ENCODE measurements at regions not wholly inside any gene's neighbourhood (a gene's known extent, or its start where the extent isn't known, plus 50 kb on each side); places are given as distances from the start of the nearest gene placed in this dataset.

DNA sequence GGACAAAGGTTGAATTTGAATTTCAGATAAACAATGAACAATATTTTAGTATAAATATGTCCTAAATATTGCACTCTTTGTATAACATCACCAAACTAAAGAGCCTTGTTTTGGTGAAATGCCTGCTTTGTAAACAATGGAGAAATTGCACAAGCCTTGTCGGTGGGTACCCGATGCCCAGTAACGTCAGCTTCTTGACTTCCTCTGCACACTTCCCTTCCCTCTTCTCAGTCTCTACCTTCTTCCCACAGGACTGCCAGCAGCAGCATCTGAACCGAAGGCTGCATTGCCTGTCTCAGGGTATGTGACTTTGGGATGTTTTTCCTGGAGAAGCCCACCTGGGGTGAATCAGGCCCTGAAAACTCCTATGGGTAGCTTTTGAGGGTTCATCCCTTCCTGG is 113.9 kb downstream of the UTP18 start:
- no peak overlapping the region for H3K4me3 ChIP-seq (ENCODE audit: control insufficient read depth in 2 of 3, extremely low read depth in 1 of 3, insufficient read depth in 2 of 3, low read depth in 1 of 3, low read length in 3 of 3)
- no peaks in the 10 kb centered on the region for H3K4me1 ChIP-seq (ENCODE audit: control insufficient read depth, extremely low read depth, insufficient read depth, low read length)
- no peak overlapping the region for H3K27ac ChIP-seq (ENCODE audit: control insufficient read depth, insufficient read depth, low read length)
- H3K36me3 ChIP-seq (ENCODE audit: control insufficient read depth in 2 of 2, extremely low read depth in 1 of 2, insufficient read depth in 2 of 2, low read length in 2 of 2) = no peaks in the 10 kb centered on the region
- H4K20me1 ChIP-seq (ENCODE audit: control insufficient read depth, extremely low read depth, insufficient read depth, low read length) = no peaks in the 10 kb centered on the region
- dilution Hi-C loops (cut with MboI; ENCODE audit: extremely low pct_ligation_motif_present, low sequenced_read_pairs) = no loop called here
- no peaks in the 10 kb centered on the region for H3K9me1 ChIP-seq (ENCODE audit: control insufficient read depth, extremely low read depth, insufficient read depth, low read length)
- FAIRE-seq (no peak), DNase-seq (ENCODE audit: low read depth, low spot score) (no peak)
- H3K27me3 ChIP-seq (ENCODE audit: control insufficient read depth, extremely low read depth, insufficient read depth, low read length) = no peaks in the 10 kb centered on the region
- no peaks in the 10 kb centered on the region for H3K79me2 ChIP-seq (ENCODE audit: control insufficient read depth, insufficient read depth, low read length)
- no peak overlapping the region for H3K4me2 ChIP-seq (ENCODE audit: control insufficient read depth, extremely low read depth, insufficient read depth, low read depth, low read length)
- no peak overlapping the region for H3K9ac ChIP-seq (ENCODE audit: control insufficient read depth, extremely low read depth, insufficient read depth, low read length)
- no peak for TF ChIP-seq EZH2 (IDR thresholded peaks at IDR 0.05; ENCODE audit: low read length)
- no peak for TF ChIP-seq CTCF (optimal IDR thresholded peaks at IDR 0.05 in 1 of 3, IDR thresholded peaks at IDR 0.05 in 1 of 3, conservative IDR thresholded peaks at IDR 0.05 in 1 of 3; ENCODE audit: extremely low read depth in 1 of 3, insufficient read depth in 2 of 3, low read length in 3 of 3)
- H2AFZ ChIP-seq (ENCODE audit: control insufficient read depth, low read length) = no peak overlapping the region
- H3K9me3 ChIP-seq (ENCODE audit: control insufficient read depth, low read depth, low read length) = no peaks in the 10 kb centered on the region

DNA sequence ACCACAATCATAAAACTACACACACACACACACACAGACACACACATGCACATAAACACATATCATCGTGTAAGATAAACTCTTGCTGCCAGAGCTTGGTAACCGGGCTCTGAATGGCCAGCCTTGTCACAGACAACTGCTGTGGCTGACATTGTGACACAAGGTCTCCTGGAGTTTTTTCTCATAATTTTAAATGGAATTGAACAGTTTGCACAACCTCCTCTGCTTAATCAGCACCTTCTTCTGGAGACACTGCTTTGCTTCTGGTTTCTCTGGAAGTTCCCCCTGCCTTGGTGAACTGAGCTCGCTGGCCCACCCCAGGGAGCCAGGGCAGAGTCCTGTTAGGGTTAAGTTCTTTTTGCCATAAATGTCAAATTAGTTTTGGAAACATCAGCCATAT is 115.4 kb downstream of the UTP18 start:
- dilution Hi-C loops (cut with MboI; ENCODE audit: extremely low pct_ligation_motif_present, low sequenced_read_pairs) = no loop called here

More for the DNA sequence above, 115.4 kb downstream of the UTP18 start:
- DNase-seq (ENCODE audit: low read depth, low spot score) (no peak), FAIRE-seq (no peak)
- Histone ChIP-seq H3K9me1 (ENCODE audit: control insufficient read depth, extremely low read depth, insufficient read depth, low read length) (no peaks in the 10 kb centered on the region), H3K27me3 (ENCODE audit: control insufficient read depth, extremely low read depth, insufficient read depth, low read length) (no peaks in the 10 kb centered on the region), H3K9ac (ENCODE audit: control insufficient read depth, extremely low read depth, insufficient read depth, low read length) (no peak overlapping the region), H3K27ac (ENCODE audit: control insufficient read depth, insufficient read depth, low read length) (no peak overlapping the region), H3K4me3 (ENCODE audit: control insufficient read depth in 2 of 3, extremely low read depth in 1 of 3, insufficient read depth in 2 of 3, low read depth in 1 of 3, low read length in 3 of 3) (no peak overlapping the region), H3K36me3 (ENCODE audit: control insufficient read depth in 2 of 2, extremely low read depth in 1 of 2, insufficient read depth in 2 of 2, low read length in 2 of 2) (no peaks in the 10 kb centered on the region), H3K4me1 (ENCODE audit: control insufficient read depth, extremely low read depth, insufficient read depth, low read length) (no peaks in the 10 kb centered on the region), H2AFZ (ENCODE audit: control insufficient read depth, low read length) (no peak overlapping the region), H4K20me1 (ENCODE audit: control insufficient read depth, extremely low read depth, insufficient read depth, low read length) (no peaks in the 10 kb centered on the region), H3K4me2 (ENCODE audit: control insufficient read depth, extremely low read depth, insufficient read depth, low read depth, low read length) (no peak overlapping the region), H3K9me3 (ENCODE audit: control insufficient read depth, low read depth, low read length) (no peaks in the 10 kb centered on the region), H3K79me2 (ENCODE audit: control insufficient read depth, insufficient read depth, low read length) (no peaks in the 10 kb centered on the region)
- TF ChIP-seq CTCF (optimal IDR thresholded peaks at IDR 0.05 in 1 of 3, IDR thresholded peaks at IDR 0.05 in 1 of 3, conservative IDR thresholded peaks at IDR 0.05 in 1 of 3; ENCODE audit: extremely low read depth in 1 of 3, insufficient read depth in 2 of 3, low read length in 3 of 3) (no peak), EZH2 (IDR thresholded peaks at IDR 0.05; ENCODE audit: low read length) (no peak)
